ENCODE measurements at regions not wholly inside any gene's neighbourhood (a gene's known extent, or its start where the extent isn't known, plus 50 kb on each side); places are given as distances from the start of the nearest gene placed in this dataset.

GRCh38 chr22:49551897-49552614, 275.6 kb downstream of the BRD1 start:
- Histone ChIP-seq H3K27ac (no peak overlapping the region), H3K9me3 (peaks cover 6 to 29% (median 19%) of the 10 kb centered on the region in 4 donors), H3K4me3 (no peak overlapping the region), H3K36me3 (no peaks in the 10 kb centered on the region), H3K4me1 (peaks cover 0 to 15% (median 3%) of the 10 kb centered on the region in 4 donors), H3K27me3 (peaks cover 0 to 34% (median 0%) of the 10 kb centered on the region in 3 donors)
- DNase-seq, result no peak
- WGBS, 5 donors, result 73 to 86% (median 84%) methylated on average over 13 to 15 of the region's 15 CpGs
- TF ChIP-seq POLR2AphosphoS5 (IDR thresholded peaks at IDR 0.05) (no peak), POLR2A (IDR thresholded peaks at IDR 0.05) (no peak), EP300 (IDR thresholded peaks at IDR 0.05) (no peak), CTCF (IDR thresholded peaks at IDR 0.05) (no peak)
- intact Hi-C loops (cut with DNase I; ENCODE audit: low total_unique reads), result no loop called here

- 90 to 96% (median 95%) methylated on average over 8 to 10 of the region's 10 CpGs for WGBS, 5 donors
- Histone ChIP-seq H3K4me3 (no peak overlapping the region), H3K9me3 (peaks cover 6 to 35% (median 21%) of the 10 kb centered on the region in 4 donors), H3K27ac (no peak overlapping the region), H3K27me3 (peaks cover 0 to 34% (median 0%) of the 10 kb centered on the region in 3 donors), H3K36me3 (no peaks in the 10 kb centered on the region), H3K4me1 (peaks cover 0 to 15% (median 3%) of the 10 kb centered on the region in 4 donors)
- no peak for TF ChIP-seq EP300 (IDR thresholded peaks at IDR 0.05)
- intact Hi-C loops (cut with DNase I; ENCODE audit: low total_unique reads), result no loop called here
- no peak for DNase-seq
Observed at GRCh38 chr22:49551446-49551845, 276.2 kb downstream of the BRD1 start.

DNA sequence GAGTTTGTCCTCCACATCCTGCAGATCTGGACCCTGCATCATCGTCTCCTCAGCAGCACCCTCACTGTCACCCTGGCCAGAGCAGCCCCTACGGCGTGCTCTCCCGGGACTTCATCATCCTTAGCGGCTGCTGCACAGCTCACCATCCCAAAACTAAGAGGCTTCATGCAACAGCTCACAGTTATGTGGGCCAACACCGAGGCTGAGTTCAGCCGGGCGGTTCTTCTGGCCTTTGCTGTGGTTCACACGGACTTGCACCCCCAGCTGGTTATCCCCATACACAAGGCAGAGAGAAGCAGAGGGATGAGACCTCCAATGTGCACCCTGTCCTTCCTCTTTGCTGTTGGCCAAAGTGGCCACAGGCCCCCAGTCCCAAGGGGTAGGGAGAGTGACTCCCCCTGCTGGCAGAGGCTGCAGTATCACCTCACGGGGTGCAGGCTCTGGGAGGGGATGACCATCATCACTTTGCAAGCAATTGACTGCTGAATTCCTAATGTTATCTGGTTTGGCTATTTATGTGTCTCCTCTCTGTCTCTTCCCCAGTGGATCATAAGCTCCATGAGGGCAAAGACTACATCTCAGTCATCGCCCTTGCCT, 276.8 kb downstream of the BRD1 start:
- Histone ChIP-seq H3K36me3 (no peaks in the 10 kb centered on the region), H3K9me3 (peaks cover 6 to 35% (median 20%) of the 10 kb centered on the region in 4 donors), H3K27ac (no peak overlapping the region), H3K4me3 (no peak overlapping the region), H3K4me1 (peaks cover 0 to 15% (median 3%) of the 10 kb centered on the region in 4 donors), H3K27me3 (peaks cover 0 to 34% (median 0%) of the 10 kb centered on the region in 3 donors)
- DNase-seq, result no peak
- intact Hi-C loops (cut with DNase I; ENCODE audit: low total_unique reads), result no loop called here
- 86 to 98% (median 95%) methylated on average over 11 of the region's 11 CpGs for WGBS, 5 donors
- TF ChIP-seq CTCF (IDR thresholded peaks at IDR 0.05) (no peak), EP300 (IDR thresholded peaks at IDR 0.05) (no peak), POLR2AphosphoS5 (IDR thresholded peaks at IDR 0.05) (no peak), POLR2A (IDR thresholded peaks at IDR 0.05) (no peak)

GRCh38 chr22:49550141-49550430, 277.6 kb downstream of the BRD1 start:
- TF ChIP-seq POLR2AphosphoS5 (IDR thresholded peaks at IDR 0.05) (no peak), POLR2A (IDR thresholded peaks at IDR 0.05) (no peak), CTCF (IDR thresholded peaks at IDR 0.05) (no peak), EP300 (IDR thresholded peaks at IDR 0.05) (no peak)
- no peak for DNase-seq
- 43 to 70% (median 58%) methylated on average over 3 of the region's 3 CpGs for WGBS, 5 donors
- Histone ChIP-seq H3K9me3 (peaks cover 6 to 35% (median 18%) of the 10 kb centered on the region in 4 donors), H3K4me1 (peaks cover 0 to 15% (median 3%) of the 10 kb centered on the region in 4 donors), H3K36me3 (no peaks in the 10 kb centered on the region), H3K4me3 (no peak overlapping the region), H3K27me3 (peaks cover 0 to 34% (median 0%) of the 10 kb centered on the region in 3 donors), H3K27ac (no peak overlapping the region)
- intact Hi-C loops (cut with DNase I; ENCODE audit: low total_unique reads), result no loop called here
